ENCODE measurements at regions not wholly inside any gene's neighbourhood (a gene's known extent, or its start where the extent isn't known, plus 50 kb on each side); places are given as distances from the start of the nearest gene placed in this dataset.
A peak's percentile ranks its signal among the peaks of the same experiment; 100 is the strongest.

GRCh38 chr16:85991425-85991824 lies 92.5 kb downstream of the IRF8 start:
- intact Hi-C loops (cut with micrococcal nuclease; ENCODE audit: unreplicated experiment) (no loop called here), in situ Hi-C loops (cut with MboI) (no loop called here)
- Histone ChIP-seq H3K4me2 (ENCODE audit: control insufficient read depth, insufficient read depth) (peak overlapping the region; percentile 97), H3K79me2 (ENCODE audit: control insufficient read depth, insufficient read depth, low read length) (peaks cover 15% of the 10 kb centered on the region), H3K4me1 (ENCODE audit: control insufficient read depth, insufficient read depth, low read length) (peaks cover 93% of the 10 kb centered on the region), H3K9me3 (replicated peaks; ENCODE audit: control insufficient read depth, insufficient read depth, low read length) (no peaks in the 10 kb centered on the region), H2AFZ (ENCODE audit: control insufficient read depth, low read depth, low read length) (no peak overlapping the region), H3K4me3 (no peak overlapping the region), H3K27me3 (replicated peaks in 1 of 2; ENCODE audit: control insufficient read depth in 2 of 2, insufficient read depth in 2 of 2, low read length in 1 of 2) (no peaks in the 10 kb centered on the region), H3K9ac (ENCODE audit: control insufficient read depth, insufficient read depth, low read length) (peak overlapping the region; percentile 25; the same call in 1 of the 2 replicates), H3K36me3 (ENCODE audit: control insufficient read depth in 2 of 2, insufficient read depth in 2 of 2, low read length in 1 of 2) (no peaks in the 10 kb centered on the region), H4K20me1 (ENCODE audit: control insufficient read depth, insufficient read depth) (no peaks in the 10 kb centered on the region), H3K27ac (ENCODE audit: control insufficient read depth, insufficient read depth) (peak overlapping the region; percentile 100)
- ATAC-seq (no peak), FAIRE-seq (no peak), DNase-seq (ENCODE audit: low read depth, low spot score) (no peak)
- CTCF ChIA-PET, result interaction anchor here (0.6 to 12.2 kb wide), 8 partner anchors 19 to 169 kb away, joined by 3 to 337 read pairs (median 14); partner anchors contain the start of gene IRF8
- POLR2A ChIA-PET, result interaction anchor here (0.7 to 3.6 kb wide), 8 partner anchors 8 to 370 kb away, joined by 3 to 28 read pairs (median 6); partner anchors contain the start of gene IRF8
- RAD21 ChIA-PET (ENCODE audit: unreplicated experiment), result interaction anchor here (1.2 to 8.2 kb wide), 6 partner anchors 10 to 171 kb away, joined by 7 to 194 read pairs (median 86); partner anchors contain the start of gene IRF8
- 96% methylated on average over 2 of the region's 7 CpGs for WGBS (ENCODE audit: insufficient coverage, insufficient replicate concordance, low lambda C conversion rate, missing lambda C conversion rate)
- SMC1A ChIA-PET (ENCODE audit: uncharacterized antibody, unreplicated experiment), result interaction anchor here (1.0 to 18.6 kb wide), 6 partner anchors 10 to 170 kb away, joined by 3 to 338 read pairs (median 108); partner anchors contain the start of gene IRF8
- BruUV-seq (replicated peaks), result no TSS peak
- TF ChIP-seq, protein P1, sequence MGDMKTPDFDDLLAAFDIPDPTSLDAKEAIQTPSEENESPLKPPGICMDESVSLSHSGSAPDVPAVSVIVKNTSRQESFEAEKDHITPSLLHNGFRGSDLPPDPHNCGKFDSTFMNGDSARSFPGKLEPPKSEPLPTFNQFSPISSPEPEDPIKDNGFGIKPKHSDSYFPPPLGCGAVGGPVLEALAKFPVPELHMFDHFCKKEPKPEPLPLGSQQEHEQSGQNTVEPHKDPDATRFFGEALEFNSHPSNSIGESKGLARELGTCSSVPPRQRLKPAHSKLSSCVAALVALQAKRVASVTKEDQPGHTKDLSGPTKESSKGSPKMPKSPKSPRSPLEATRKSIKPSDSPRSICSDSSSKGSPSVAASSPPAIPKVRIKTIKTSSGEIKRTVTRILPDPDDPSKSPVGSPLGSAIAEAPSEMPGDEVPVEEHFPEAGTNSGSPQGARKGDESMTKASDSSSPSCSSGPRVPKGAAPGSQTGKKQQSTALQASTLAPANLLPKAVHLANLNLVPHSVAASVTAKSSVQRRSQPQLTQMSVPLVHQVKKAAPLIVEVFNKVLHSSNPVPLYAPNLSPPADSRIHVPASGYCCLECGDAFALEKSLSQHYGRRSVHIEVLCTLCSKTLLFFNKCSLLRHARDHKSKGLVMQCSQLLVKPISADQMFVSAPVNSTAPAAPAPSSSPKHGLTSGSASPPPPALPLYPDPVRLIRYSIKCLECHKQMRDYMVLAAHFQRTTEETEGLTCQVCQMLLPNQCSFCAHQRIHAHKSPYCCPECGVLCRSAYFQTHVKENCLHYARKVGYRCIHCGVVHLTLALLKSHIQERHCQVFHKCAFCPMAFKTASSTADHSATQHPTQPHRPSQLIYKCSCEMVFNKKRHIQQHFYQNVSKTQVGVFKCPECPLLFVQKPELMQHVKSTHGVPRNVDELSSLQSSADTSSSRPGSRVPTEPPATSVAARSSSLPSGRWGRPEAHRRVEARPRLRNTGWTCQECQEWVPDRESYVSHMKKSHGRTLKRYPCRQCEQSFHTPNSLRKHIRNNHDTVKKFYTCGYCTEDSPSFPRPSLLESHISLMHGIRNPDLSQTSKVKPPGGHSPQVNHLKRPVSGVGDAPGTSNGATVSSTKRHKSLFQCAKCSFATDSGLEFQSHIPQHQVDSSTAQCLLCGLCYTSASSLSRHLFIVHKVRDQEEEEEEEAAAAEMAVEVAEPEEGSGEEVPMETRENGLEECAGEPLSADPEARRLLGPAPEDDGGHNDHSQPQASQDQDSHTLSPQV (IDR thresholded peaks at IDR 0.05), result no peak
- TF ChIP-seq ASH2L (IDR thresholded peaks at IDR 0.05; ENCODE audit: borderline replicate concordance, low read depth) (no peak), SIX5 (IDR thresholded peaks at IDR 0.05; ENCODE audit: low read depth, low read length, severe bottlenecking) (no peak), TCF12 (IDR thresholded peaks at IDR 0.05; ENCODE audit: low read depth, low read length) (peak; percentile 72; the same call in 1 of the 2 replicates), NFYB (IDR thresholded peaks at IDR 0.05; ENCODE audit: insufficient read depth, low read depth, low read length) (no peak), EED (IDR thresholded peaks at IDR 0.05; ENCODE audit: low read depth) (peak; percentile 20; the same call in 1 of the 2 replicates), CBX5 (IDR thresholded peaks at IDR 0.05; ENCODE audit: low read depth) (no peak), KDM1A (IDR thresholded peaks at IDR 0.05; ENCODE audit: borderline replicate concordance) (no peak), NR2F1 (conservative IDR thresholded peaks at IDR 0.05) (no peak), HDAC6 (IDR thresholded peaks at IDR 0.05; ENCODE audit: unreplicated experiment) (no peak), CUX1 (IDR thresholded peaks at IDR 0.05; ENCODE audit: insufficient replicate concordance, low read depth, low read length) (no peak)
- TF ChIP-seq, protein P2, sequence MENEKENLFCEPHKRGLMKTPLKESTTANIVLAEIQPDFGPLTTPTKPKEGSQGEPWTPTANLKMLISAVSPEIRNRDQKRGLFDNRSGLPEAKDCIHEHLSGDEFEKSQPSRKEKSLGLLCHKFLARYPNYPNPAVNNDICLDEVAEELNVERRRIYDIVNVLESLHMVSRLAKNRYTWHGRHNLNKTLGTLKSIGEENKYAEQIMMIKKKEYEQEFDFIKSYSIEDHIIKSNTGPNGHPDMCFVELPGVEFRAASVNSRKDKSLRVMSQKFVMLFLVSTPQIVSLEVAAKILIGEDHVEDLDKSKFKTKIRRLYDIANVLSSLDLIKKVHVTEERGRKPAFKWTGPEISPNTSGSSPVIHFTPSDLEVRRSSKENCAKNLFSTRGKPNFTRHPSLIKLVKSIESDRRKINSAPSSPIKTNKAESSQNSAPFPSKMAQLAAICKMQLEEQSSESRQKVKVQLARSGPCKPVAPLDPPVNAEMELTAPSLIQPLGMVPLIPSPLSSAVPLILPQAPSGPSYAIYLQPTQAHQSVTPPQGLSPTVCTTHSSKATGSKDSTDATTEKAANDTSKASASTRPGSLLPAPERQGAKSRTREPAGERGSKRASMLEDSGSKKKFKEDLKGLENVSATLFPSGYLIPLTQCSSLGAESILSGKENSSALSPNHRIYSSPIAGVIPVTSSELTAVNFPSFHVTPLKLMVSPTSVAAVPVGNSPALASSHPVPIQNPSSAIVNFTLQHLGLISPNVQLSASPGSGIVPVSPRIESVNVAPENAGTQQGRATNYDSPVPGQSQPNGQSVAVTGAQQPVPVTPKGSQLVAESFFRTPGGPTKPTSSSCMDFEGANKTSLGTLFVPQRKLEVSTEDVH (IDR thresholded peaks at IDR 0.05; ENCODE audit: low read depth, partially characterized antibody), result no peak

Data from GM12878 (cell line).